Activated CD8-positive, alpha-beta memory T cell treated with anti-CD3 and anti-CD28 coated beads, Interleukin-2, amount 50 U/mL, for 4 hours (primary cell): ENCODE measurements at regions not wholly inside any gene's neighbourhood (a gene's known extent, or its start where the extent isn't known, plus 50 kb on each side); places are given as distances from the start of the nearest gene placed in this dataset.
A peak's percentile ranks its signal among the peaks of the same experiment; 100 is the strongest.

Experiments used
- DNase-seq: peaks from one replicate; pipeline ENCODE4 v3.0.0-alpha.2; 2020

DNA sequence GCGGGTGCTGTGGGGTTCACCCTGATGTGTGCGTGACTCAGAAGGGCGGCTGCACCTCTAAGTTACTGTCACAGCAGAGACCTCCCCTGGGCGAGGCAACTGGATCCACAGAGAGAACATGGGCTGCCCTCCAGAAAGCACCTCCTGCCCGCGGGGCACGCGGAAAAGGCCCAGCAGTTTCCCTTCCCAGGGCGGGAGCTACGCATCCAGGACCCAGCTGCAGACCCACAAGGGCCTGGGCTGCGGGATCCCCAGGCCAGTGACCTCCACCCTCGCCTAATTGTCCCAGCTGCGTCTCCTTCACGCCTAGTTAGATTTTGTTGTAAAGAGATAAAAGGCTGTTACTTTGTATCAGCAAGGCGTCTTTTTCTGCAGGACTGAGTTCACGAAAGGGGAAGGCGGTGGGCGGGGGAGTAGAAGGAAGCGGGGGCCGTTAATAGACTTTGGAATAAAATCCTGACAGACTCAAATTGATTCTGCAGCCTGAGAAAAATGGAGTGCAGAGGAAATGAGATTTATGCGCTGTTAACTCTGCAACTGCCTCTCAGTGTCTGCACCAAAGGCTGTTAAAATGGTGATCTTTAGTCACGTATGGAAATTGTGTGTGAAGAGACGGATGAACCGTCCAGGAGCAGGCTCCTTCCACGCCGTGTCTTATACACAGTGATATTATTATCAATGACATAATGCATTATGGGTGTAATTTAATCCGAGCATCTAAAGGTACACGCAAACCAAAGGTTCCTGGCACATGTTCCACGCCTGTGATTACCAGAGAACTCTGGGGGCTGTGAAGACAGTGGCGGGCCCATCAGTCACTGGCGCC is 65.9 kb upstream of the FBRSL1 start:
- DNase-seq = no peak

DNA sequence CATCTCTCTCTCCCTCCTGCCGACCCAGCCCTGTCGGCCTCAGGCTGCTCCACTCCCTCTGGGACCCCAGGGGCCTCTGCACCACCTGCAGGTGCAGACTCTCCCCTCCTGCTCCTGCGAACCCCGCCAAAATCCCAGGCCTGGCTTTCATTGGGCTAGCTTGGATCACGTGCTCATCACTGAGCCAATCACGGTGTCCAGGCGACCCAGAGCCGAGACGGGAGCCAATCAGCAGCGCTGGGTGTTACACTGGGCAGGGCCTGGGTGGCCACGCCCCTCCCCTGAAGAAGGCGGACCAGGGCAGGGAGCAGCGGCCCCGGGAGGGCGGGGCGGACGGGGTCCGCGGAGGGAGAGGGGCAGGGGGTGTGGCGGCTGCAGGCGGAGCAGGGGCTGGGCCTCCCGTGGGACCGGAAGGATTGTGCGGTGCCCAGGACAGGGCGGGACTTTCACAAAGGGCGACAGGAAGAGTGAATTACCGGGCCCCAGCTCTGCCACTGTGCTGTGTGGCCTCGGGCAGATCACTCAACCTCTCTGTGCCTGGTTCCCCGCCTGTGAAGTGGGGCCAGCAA is 66.6 kb upstream of the FBRSL1 start:
- no peak for DNase-seq

DNA sequence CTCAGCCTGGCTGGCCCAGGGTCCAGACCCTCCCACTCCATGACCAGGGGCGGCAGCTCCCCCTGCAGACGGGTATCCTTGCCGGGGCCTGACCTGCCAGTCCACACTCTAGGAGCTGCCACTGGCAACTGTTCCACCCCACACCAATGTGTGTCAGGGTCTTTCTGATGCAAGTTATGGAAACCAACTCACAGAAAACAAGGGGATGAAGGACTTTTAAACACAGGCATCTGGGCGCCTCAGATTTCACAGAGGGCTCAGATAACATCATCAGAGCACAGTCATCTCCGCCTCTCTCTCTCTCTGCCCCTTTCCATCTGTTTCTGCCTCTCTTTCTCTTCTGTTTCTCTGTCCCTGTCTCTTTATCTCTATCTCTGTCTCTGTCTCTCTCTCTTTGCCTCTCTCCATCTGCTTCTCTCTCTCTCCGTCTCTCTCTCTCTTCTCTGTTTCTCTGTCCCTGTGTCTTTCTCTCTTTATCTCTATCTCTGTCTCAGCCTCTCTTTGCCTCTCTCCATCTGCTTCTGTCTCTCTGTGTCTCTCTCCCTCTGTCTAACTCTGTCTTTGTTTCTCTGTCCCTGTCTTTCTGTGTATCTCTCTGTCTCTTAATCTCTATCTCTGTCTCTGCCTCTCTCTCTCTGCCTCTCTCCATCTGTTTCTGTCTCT is 67.4 kb upstream of the FBRSL1 start:
- DNase-seq = no peak

DNA sequence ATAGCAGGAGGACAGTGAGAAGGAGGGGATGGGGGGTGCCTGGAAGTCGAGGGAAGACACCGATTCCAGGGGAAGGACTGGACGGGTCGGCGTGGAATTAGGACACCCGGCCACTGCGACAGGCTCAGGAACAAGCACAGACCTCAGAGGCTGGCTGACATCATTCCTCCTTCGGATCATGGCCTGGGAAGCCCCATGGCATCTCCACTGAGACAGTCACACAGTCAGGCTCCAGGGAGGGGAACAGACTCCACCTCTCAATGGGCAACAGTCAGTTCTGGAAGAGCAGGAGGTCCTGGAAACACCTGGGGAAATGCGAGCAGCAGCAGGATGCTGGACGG is 67.9 kb upstream of the FBRSL1 start:
- DNase-seq = no peak

DNA sequence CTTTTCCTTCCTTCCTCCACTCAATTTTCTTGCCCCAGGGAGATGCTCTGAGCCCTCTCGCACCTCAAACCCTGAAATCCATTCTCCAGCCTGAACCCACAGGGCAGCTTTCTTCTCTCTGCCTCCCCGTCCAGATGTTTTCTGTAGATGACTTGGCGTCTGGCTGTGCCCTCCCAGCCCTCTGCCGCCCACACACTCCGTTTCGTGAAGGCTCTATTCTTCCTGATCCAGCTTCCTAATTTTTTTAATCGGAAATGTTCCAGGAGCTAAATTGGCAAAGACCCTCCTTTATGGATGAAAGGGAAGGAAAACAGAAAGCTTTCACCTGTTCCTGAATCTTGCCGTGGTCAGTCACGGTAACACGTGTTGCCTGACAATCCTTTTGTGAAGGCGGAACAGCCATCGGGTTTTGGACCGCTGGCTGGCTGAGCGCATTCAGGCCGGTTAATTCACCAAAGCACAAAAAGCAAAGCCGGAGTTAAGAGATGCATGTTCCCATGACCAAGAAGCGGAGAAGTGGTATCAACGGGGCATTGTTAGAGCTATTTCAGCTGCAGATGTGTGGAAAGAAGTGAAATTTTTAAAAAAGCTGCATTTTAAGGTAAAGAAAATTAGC is 70.2 kb upstream of the FBRSL1 start:
- DNase-seq = no peak

DNA sequence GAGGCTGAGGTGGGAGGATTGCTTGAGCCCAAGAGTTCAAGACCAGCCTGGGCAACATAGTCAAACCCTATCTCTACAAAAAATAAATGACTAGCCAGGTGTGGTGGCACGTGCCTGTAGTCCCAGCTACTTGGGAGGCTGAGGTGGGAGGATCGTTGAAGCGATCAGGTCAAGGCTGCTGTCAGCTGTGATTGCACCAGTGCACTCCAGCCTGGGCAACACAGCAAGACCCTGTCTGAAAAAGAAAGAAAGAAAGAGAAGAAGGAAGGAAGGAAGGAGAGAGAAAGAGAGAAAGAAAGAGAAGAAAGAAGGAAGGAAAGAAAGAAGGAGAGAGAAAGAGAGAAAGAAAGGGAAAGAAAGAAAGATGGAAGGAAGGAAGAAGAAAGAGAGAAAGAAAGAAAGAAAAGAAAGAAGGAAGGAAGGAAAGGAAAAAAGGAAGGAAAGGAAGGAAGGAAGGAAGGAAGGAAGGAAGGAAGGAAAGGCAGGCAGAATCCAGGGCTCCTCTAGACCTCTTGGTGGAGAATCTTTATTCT is 71.5 kb upstream of the FBRSL1 start:
- no peak for DNase-seq

DNA sequence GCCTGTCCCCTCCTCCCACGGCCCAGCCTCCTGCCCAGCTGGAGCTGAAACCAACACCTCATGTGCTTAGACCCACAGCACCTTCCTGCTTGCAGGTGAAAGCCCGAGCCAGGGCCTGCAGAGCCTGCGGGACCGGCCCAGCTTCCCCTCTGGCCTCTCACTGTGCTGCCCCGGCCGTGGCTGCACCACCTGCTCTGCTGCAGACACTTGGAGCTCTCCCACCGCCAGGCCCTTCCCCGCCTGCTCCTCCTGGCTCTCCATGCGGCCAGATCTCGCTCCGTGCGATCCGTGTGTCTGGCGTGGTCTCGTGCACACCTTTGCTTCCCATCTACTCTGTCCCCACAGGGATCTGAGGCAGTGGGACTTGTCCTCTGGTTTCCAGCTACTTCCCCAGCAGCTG is 72.2 kb upstream of the FBRSL1 start:
- DNase-seq = no peak

DNA sequence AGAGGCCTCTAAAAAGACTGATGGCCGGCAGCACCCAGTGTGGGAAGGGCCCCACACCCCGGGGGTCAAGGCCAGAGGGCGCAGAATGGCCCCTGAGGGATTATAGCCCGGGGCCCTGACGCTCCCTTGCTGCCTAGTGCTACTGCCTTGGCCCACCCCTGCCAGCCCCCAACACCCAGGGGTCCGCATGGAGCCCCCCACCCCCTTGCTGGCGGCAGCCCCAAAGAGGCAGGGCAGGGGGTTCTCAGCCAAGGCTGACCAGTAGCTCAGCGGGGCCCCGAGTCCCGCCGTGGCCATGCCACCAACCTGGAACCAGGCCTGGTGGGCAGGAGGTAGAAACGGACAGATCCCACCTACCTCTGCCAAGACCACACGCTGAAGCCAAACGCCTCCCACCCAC is 73.1 kb upstream of the FBRSL1 start:
- DNase-seq = no peak

DNA sequence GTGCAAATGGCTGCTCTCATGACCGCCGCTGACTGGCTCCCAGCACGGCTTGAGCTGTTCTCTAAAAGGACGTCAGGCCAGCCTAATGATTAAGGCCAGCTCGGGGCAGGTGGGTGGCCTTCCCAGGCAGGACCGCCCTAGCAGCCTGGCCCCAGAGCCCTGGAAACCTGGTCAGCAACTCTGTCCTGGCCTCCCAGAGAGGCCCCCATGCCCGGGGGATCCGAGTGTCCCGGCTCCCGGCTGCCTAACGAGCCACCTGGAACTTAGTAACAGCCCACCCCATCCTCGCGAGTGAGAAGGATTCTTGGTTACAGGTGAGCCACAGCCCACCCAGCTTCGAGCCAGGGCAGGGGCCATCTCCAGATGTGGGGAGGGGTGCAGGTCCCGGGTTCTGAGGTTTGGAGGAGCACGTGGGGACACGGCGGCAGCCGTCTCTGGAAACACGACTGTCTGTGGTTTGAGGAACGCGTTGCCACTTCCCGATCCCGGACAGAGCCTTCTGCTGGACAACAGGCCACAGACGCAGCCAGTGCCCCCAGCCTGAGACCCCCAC is 73.8 kb upstream of the FBRSL1 start:
- DNase-seq = no peak

DNA sequence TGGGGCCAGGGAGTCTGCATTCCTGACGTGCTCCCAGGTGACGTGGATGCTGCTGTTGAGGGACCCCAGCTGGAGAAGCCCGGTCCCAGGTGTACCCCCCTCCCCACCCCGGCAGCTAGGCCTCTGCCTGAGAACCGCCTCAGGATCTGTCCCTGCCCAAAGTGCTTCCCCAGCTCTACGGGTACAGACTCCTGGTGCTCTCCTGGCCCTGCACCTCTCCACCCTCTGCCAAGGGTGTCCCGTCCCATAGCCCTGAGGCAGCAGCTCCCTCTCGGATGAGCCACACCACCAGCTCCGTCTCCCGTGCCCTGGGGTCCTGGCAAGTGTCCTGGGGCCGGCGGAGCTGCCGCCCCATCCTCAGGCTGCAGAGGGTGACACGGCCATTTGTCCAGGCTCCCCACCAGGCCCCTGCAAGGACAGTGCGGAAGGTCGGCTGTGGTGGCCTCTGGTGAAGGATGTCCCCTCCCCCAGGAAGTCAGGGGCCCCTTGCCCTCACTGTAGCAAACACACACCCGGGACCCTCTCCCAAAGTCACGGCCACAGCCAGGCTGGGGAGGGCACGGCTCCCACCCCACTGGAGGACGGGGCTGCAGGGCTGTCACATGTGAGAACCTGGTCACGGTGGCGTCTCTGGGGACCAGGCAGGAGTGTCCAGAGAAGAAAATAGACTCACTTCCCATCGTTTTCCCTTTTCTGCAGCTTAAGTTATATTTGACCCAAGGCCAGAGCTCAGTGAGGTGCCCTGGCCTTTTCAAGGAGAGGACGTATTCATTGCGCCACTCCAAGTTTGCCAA is 74.4 kb upstream of the FBRSL1 start:
- no peak for DNase-seq

DNA sequence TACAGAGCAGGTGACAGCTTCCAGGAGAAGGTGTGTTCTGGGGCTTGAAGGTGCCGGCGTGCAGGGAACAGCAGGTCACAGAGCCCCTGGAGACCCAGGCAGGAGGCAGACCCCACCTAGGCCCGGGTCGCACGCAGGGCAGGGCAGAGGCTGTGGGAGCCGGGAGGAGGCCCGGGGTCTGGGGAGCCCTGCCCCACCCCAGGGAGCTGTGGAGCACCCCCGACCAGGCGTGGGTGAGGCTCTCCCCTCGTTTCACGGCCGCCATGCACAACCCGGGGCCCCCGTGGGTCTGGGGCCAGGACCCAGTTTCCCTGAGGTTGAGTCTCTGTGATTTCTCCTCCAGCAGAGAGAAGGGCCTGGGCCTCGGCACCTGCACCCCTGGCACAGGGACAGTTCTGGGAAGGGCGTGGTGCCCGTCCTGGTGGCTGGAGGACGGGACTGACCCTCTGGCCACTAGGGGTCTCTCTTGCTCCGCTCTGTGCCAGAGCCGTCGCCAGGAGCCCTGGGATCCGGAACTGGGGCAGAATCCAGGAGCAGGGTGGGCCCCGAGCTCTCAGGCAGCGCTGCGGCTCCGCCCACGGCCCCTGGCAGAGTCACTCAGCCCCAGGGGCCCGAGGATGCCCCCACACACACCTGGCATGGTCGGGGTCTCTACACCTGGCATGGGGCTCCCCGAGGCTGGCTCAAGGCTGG is 75.2 kb upstream of the FBRSL1 start:
- peak; percentile 76 for DNase-seq

DNA sequence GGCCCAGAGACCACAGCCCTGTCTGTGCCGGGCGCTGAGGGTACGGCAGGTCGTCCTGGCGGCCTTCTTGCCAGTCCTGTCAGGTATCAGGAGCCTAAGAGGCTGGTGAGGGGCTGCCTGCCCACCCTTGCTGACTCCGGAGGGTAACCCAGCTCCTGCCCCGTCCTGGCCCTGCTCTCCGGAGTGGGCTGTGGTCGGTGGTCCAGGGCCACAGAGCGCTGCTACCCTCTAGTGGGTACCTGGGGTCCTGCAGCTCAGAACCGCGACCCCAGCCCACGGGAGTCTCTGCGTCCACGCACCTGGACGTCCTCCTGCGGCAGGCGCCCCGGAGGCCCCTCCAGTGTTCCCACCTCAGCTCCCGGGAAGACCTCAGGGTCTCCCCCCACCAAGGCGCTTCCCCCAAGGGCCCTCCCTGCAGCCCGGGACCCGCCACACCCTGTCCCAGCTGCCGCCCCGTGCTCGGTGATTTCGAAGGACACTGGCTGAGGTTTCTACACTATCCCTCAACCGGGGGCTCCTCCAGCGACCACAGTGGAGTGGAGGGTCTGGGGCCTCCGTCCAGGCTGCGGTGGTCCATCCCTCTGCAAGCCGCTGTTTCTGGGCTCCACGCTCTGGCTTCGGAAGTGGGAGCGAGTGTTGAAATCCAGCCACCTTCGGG is 75.9 kb upstream of the FBRSL1 start:
- DNase-seq = no peak

DNA sequence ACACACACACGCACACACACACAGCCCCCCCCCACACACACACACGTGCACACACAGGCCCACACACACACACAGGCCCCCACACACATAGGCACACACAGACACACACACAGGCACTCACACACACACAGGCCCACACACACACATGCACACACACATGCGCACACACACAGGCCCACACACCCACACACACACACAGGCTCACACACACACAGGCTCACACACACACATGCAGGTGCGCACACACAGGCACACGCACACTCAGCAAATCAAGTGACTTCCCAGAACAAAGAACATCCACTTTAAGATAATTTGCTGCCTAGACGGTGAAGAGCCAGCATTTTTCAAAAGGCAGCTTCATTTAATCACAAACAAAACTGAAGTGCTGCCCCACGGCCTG is 78.5 kb upstream of the FBRSL1 start:
- no peak for DNase-seq

DNA sequence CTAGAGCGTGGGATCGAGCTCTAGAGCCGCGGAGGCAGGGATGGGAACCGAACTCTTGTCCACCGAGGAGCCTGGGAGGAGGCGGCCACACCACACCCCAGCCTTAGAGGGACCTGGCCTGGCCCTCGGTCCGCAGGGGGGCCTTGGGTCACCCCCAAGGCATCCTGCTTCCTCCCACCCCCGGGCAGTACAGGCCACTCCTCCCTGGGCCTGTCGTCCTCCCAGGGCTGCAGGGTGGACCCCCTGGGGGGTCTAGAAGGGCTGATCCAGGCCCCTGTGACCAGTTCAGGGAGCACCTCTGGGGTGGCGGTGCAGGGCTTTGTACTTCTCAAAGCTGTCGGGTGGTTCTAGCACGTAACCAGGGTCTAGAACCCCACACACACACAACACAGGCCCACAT is 79.1 kb upstream of the FBRSL1 start:
- no peak for DNase-seq

DNA sequence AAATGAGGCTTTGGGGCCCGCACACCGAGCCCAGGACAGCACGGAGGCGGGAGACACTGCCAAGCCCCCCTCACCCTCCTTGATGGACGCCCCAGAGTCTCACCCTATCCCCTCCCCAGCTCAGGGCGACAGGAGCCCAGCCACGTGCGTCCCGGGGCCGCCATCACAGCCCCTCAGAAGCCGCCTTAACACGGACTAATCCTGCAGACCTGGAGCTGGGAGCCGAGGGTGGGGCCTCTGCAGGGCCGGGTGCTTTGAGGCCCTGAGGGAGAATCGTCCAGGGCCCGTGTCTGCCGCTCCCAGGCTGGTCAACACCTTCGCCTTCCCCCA is 79.7 kb upstream of the FBRSL1 start:
- no peak for DNase-seq

DNA sequence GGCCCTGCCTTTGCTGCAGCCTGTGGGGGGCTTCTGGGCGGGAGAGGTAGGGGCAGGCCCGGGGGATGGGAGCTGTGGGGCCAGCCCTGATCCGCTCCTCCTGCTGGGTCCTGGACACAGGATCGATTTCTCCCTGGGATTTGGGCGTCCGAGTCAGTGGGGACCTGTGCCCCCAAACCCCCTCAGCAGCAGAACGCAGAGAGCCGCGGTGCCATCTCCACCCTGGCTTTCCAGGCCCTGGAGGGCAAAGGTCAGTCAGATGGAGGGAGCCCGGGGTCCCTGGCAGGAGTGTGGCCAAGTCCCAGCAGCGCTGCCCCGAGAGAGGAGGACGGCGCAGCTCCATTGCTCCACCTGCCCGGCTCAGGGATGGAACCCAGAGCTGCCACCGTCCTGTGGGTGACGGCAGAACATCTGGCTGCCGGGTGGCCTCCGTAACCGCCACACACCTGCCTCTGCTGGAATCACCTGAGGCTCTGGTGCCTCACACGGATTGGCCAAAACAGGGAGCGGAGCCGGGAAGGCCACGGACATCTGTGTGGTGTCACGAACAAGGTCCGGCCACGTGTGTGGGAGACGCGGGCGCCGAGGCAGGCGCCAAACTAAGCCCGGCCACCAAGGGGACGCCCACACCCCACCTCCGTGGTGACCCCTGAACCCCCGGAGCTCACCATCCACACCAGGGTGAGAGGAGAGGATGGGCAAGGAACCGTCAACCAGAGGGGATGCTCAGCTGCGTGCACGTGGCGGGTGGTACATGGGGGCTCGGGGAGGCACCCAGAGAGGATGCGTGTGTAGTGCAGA is 80.3 kb upstream of the FBRSL1 start:
- no peak for DNase-seq

DNA sequence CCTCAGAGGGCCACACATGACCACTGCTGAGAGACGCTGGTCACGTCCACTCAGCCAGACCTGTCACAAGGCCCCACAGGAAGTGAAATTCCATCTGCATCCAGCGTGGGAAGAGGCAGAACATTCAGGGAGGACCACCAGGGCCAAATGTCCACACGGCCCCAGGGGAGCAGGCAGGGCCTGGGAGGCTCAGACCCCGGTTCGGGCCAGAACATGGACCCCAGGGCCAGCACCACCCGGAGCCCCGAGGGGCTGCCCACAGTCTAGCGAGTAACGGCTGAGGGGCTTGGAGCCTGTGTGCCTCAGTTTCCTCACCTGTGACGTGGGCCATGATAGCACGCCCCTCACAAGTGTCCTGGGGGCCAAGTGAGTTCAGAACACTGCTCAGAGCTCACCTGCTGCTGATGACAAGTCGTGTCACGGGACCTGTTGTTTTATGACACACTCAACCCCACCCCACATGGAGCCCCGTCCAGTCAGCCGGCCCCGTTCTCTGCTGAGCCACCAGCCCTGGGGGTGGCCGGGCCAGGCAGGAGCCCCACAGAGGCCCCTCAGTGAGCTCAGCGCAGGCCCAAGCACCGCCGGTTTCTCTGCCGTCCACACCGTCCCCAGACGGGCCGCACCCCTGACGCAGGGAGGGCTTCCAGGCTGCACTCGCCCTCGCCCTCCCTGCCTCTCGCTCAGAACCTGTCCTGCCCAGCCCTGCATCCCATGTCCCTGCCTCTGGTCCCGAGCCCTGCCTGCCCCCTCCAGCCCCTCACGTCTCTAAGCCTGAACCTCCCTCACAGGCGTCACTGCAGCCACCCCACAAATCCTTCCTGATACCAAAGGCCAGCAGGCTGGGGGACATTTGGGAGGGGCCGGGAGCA is 79.5 kb upstream of the GALNT9 start:
- no peak for DNase-seq

DNA sequence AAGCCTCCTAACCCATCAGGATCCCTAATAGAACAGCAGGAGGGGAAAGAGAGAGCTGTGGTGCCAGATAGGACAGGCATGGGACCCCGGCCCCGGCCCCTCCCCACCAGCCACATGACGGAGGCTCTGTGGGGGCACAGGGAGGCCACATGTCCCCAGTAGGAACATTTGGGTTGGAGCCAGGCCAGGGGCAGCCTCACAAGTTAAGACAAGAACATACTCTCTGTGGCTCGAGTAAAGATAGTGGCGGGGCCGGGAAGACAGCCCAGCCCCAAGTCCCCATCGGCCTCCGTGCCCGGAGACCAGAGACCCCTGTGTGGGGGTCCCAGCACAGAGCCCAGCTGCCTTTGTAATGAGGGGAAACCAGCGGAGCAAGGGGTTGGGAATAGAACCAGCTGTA is 78.6 kb upstream of the GALNT9 start:
- DNase-seq = no peak

DNA sequence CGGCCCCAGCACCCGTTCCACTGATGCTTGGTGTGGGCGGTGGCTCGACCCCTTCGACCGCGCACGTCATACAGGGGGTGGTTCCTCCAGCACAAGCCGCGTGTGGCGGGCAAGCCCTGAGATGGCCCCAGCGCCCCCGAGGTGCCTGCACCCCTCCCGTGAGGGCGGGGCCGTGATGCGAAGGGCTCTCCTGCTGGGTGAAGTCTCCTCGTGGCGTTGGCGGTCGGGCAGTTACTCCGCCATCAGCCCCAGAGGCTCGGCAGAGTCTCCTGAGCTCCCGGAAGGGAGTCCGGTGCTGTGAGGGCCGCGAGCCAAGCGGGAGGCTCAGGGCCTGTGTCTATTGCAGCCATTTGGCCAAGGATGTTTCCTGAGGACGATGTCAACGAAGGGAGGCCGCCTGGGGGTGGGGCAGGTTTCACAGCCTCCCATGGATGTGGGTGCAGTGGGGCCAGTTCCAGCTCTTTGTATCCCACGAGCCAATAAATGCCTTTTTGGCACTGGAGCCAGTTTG is 78.1 kb upstream of the GALNT9 start:
- DNase-seq = no peak
